CD4-positive, alpha-beta T cell treated with Interleukin-4 for 4 hours (primary cell): ENCODE measurements at regions not wholly inside any gene's neighbourhood (a gene's known extent, or its start where the extent isn't known, plus 50 kb on each side); places are given as distances from the start of the nearest gene placed in this dataset.

ENCODE experiments used
- DNase-seq: peaks from one replicate; pipeline ENCODE4 v3.0.0-alpha.2; 2020

GRCh38 chr3:18295171-18295920, 129.8 kb downstream of the SATB1 start:
- DNase-seq, result no peak

DNA sequence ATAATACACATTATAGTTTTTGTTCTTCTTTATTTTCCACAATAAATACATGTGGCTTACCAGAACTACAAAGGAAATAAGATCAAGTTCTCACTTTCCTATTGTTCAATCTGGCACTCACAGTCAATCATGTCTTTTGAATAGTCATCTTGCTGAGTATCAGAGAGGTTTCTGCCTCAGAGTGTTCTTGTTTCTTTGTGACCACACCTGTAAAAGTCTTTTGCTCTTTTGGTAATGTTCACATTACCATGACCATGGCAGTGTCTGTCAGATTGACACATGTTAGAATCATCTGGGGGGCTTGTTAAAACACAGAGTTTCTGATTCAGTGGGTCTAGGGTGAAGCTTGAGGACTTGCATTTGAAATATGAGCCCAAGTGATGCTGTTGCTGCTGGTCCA, 135.0 kb downstream of the SATB1 start:
- DNase-seq, result no peak

DNA sequence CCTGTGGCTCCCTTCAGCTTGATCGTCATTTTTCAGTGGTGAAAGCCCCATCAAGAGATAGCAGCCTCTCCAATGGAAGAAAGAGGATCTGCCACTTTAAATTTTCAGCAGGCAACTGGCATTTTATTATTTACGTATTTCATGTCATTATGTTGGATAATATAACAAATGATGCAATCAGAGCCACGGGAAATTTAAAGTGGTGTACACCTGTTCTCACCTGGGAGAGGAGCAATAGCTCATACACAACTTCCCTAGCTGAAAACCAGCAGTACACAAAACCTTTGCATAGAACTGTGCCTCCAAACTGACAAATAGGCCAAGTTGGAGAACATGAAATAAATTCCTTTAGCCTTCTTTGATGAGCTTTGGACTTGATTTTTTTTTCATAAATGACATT, 136.9 kb downstream of the SATB1 start:
- no peak for DNase-seq

DNA sequence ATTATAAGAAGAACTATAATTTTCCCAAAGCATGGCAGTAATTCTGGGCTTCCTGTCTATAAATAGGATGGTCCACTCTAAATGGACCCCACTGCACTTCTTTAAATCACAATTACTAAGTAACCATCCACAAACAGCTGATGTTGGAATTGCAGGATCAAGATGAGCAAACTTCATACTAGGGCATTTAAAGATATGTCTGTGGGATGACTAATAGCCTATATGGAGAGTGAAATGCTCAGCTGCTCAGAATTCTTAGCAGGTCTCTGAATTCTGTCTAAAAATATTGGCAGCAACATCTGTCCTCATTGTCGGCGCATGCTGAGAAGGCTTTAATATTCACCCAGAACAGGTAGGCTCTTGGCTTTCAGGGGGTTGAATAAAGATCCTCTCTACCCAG, 140.4 kb downstream of the SATB1 start:
- no peak for DNase-seq

DNA sequence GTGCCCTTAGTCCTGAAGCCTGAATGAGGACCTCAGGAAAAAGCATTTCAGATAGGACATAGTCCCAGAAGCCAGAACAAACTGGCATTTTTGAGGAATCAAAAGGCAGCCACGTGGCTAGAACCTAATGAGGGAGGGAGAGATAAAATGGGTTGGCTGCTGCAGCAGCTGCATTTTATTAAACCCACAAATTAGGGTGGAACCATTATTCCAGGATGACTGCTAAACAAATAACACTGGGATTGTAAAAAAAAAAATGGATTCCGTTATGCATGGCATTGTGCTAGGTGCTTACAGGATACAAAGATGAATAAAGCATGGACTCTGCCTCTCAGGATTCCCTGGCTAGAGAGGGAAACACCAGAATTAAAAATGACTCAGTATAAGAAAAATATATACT, 141.5 kb downstream of the SATB1 start:
- DNase-seq, result no peak

- no peak for DNase-seq
Observed at GRCh38 chr3:18282507-18282906, 142.6 kb downstream of the SATB1 start.

GRCh38 chr3:18279226-18279737, 145.9 kb downstream of the SATB1 start:
- no peak for DNase-seq

- DNase-seq, result no peak
Observed at GRCh38 chr3:18264853-18265252, 160.3 kb downstream of the SATB1 start.

- no peak for DNase-seq
Observed at GRCh38 chr3:18264361-18264760, 160.8 kb downstream of the SATB1 start.

- DNase-seq, result no peak
Observed at GRCh38 chr3:18258492-18258891, 166.6 kb downstream of the SATB1 start.

- no peak for DNase-seq
Observed at GRCh38 chr3:18252578-18252977, 172.6 kb downstream of the SATB1 start.

DNA sequence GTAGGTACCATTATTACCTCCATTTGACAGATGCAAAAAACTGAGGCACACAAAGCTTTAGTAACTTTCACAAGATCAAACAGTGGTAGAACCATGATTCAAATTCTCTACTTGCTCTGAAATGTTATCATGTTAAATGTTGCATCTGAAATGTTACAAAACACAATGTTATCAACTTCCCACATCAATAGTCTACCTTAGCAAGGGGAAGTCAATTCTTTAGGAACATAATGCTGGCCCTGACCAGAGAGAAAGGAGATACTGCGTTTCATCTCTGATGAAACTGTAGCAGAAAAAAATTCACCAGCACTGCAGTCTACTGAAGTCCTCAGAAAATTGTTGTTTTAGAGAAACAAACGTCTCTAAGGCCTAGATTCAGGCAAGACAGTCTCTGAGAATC, 174.1 kb downstream of the SATB1 start:
- no peak for DNase-seq

- no peak for DNase-seq
Observed at GRCh38 chr3:18249126-18249525, 176.0 kb downstream of the SATB1 start.

DNA sequence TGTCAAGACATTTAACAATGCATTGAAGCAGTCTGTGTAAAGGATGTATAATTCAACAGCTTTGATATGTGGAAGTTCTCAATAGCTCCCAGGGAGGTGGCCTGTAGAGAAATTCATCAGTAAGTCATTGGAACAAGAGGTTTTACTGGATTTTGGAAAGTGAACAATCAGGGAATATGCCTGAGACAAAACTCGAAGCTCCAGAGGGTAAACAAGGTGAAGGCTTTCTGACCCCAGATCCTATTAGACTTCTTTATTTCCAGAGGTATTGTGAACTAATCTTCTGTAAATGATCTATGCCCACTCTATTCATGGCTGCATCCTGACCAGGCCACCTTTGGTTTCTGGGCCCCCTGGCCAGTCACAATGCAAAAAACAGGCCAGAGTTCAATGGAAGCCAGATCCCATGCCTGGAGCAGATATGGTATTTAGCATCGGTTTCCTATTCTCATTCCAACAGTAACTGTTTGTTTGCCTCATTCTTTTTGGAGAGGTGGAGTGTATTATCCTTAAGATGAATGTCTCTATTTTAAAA, 177.3 kb downstream of the SATB1 start:
- DNase-seq, result no peak

GRCh38 chr3:18247139-18247695, 177.9 kb downstream of the SATB1 start:
- no peak for DNase-seq

DNA sequence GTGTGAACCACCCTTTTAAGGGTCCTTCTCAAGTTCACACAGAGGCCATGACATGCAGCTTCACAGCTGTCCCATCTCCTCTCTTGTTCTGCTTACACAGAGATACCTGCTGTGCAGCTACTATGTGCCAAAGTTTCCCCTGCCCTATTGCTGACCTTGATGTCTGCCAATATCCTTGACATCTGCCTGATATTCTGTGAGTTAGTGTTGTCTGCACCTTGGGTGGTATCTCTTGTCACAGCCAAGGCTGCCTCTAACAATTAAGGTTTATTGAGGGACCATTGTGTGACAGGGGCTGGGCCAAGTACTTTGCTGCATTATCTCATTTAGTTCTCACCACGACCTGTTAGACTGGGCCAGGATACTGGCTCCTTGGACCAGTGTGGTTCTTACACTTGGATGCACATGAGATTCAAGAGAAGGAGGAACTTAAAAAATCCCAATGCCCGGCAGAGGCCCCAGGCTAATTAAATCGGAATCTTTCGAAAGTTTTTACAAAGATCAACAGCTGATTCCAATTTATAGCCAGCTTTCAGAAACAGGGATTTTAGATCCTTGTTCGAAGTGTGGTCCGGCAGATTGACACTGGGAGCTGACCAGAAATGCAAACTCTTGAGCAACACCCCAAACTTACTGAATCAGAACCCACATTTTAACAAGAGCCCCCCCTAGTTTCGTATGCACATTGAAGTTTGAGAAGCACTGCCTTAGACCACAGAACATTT, 178.6 kb downstream of the SATB1 start:
- no peak for DNase-seq

GRCh38 chr3:18245721-18246120, 179.4 kb downstream of the SATB1 start:
- no peak for DNase-seq

- no peak for DNase-seq
Observed at GRCh38 chr3:18241837-18242236, 183.3 kb downstream of the SATB1 start.

- DNase-seq, result no peak
Observed at GRCh38 chr3:18239674-18240073, 185.5 kb downstream of the SATB1 start.

DNA sequence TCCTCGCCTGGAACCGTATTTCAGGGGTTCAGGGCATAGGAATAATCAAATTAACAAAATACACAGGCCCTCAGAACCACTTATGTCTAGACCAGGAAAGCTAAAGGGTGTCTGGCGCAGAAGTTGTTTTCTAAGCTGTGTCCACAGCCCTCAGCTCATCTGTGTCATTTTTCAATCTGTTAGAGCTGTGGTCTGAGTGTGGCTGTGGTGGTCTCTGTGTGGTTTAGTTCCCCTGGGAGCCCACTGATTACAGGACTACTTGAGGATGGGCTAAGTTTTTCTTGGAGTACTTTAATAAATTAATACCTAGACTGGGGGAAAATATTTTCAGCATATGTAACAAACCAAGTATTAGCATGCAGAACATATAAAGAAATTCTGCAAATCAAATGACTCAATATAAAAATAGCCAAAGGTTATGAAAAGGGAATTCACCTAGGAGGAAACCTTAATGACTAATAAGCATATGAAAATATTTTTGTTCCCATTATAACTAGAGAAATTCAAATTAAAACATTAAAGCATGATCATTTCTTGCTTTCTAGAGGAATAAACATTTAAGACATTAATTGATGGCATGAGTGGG, 186.3 kb downstream of the SATB1 start:
- no peak for DNase-seq

DNA sequence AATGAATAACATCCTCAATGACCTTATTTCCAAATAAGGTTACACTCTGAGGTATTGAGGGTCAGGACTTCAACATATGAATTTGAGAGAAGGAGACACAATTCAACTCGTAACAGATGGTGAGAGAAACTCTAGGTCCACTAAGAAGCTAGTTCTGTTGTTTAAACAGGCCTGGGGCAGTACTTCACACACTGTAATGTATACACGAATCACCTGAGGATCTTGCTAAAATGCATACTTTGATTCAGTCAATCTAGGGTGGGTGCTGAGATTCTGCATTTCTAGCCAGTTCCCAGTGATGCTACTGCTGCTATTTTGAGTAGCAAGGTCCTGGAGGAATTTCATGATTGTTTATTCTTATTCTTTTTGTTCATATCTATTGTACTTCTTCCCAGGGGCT, 186.8 kb downstream of the SATB1 start:
- DNase-seq, result no peak

GRCh38 chr3:18237251-18238005, 187.7 kb downstream of the SATB1 start:
- DNase-seq, result no peak

GRCh38 chr3:18236726-18237125, 188.4 kb downstream of the SATB1 start:
- no peak for DNase-seq
